ENCODE measurements at regions not wholly inside any gene's neighbourhood (a gene's known extent, or its start where the extent isn't known, plus 50 kb on each side); places are given as distances from the start of the nearest gene placed in this dataset.
A peak's percentile ranks its signal among the peaks of the same experiment; 100 is the strongest.
"Not testable (repeated sequence)": the region's sequence is repeated elsewhere in the genome, so short reads cannot be mapped to it uniquely, and the experiment has no call there.

DNA sequence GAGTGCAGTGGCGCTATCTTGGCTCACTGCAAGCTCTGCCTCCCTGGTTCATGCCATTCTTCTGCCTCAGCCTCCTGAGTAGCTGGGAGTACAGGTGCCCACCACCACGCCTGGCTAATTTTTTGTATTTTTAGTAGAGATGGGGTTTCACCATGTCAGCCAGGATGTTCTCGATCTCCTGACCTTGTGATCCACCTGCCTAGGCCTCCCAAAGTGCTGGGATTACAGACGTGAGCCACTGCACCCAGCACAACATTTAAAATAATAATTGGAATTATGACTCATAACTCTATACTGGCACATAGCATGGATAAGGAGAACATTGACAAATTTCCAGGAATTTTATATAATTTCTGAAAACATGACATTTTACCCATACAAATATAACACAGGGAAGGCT, 54.2 kb downstream of the DBET start:
- not testable (repeated sequence) for DNase-seq

DNA sequence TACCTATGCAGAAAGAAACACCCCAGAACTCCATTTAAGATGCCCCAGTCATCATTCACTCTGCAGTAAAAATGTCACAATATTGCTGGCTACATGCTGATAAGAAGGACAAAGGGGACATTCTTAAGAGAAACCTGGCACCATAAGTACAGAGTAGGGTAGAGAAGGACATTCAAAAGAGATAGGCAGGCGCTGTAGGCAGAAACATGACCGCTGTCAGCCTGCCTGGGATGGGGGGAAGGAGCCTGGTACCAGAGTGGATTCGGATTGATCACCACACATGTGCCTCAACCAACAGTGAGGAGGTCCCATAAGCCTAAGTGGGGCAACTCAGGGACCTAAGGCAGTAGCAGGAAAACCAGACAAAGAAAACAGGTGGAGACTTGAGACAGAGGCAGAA, 54.1 kb upstream of the DUX4 start:
- DNase-seq = not testable (repeated sequence)

DNA sequence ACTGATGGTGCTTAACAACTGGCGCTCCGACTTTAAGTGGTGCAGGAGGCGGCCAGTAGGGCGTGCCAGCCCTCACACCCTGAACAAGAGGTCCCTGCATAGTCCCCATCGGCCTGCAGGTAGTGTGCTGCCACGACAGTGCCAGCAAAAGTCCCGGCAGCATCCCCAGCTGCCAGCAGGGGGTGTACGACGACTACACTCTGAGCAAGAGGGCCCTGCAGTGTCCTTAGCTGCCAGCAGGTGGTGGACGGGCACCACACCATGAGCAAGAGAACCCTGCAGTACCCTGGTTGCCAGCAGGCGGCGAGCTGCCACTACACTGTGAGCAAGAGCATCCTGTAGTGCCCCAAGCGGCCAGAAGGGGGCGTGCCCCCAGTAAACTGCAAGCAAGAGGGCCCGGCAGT, 53.5 kb upstream of the DUX4 start:
- DNase-seq = not testable (repeated sequence)

DNA sequence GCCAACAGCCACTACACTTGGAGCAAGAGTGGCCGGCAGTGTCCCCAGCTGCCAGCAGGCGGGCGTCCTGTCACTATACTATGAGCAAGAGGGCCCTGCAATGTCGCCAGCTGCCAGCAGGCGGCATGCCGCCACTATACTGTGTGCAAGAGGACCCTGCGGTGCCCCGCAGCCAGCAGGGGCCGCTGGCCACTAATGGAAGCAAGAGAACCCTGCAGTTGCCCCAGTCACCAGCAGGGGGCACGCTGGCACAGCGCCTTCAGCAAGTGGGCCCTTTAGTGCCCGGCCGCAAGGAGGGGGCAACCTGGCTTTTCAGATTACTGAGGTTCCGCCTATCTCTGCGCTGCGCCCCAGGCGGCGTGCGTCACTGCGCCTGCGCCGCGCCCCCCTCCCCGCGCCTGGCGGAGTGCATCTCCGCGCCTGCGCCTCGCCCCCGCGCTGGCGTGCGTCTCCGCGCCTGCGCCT, 53.0 kb upstream of the DUX4 start:
- DNase-seq = not testable (repeated sequence)

DNA sequence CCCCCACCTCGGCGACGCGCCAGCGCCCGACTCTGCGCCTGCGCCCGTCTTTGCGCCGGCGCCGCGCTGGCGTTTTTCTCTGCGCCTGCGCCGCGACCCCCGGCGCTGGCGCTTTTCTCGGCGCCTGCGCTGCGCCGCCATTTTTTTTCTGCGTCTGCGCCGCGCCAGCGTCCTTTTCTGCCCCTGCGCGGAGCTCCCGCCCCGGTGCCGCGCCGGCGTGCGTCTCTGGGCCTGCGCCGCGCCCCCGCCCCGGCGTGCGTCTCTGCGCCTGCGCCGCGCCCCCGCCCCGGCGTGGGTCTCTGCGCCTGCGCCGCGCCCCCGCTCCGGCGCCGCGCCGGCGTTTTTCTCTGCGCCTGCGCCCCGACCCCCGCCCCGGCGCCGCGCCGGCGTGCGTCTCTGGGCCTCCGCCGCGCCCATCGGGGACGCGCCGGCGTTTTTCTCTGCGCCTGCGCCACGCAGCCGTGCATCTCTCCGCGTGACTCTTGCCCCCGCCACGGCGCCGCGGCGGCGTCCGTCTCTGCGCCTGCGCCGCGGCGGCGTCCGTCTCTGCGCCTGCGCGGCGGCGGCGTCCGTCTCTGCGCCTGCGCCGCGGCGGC, 52.4 kb upstream of the DUX4 start:
- DNase-seq = not testable (repeated sequence)

DNA sequence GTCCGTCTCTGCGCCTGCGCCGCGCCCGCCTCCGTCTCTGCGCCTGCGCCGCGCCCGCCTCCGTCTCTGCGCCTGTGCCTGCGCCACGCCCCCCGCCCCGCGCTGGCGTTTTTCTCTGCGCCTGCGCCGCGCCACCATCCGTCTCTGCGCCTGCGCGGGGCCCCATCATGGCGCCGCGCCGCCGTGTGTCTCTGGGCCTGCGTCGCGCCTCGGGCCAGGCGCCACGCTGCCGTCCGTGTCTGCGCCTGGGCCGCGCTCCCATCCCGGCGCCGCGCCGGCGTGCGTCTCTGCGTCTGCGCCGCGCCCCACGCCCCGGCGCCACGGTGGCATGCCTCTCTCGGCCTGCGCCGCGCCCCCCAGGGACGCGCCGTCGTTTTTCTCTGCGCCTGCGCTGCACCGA, 51.8 kb upstream of the DUX4 start:
- no peak for DNase-seq

DNA sequence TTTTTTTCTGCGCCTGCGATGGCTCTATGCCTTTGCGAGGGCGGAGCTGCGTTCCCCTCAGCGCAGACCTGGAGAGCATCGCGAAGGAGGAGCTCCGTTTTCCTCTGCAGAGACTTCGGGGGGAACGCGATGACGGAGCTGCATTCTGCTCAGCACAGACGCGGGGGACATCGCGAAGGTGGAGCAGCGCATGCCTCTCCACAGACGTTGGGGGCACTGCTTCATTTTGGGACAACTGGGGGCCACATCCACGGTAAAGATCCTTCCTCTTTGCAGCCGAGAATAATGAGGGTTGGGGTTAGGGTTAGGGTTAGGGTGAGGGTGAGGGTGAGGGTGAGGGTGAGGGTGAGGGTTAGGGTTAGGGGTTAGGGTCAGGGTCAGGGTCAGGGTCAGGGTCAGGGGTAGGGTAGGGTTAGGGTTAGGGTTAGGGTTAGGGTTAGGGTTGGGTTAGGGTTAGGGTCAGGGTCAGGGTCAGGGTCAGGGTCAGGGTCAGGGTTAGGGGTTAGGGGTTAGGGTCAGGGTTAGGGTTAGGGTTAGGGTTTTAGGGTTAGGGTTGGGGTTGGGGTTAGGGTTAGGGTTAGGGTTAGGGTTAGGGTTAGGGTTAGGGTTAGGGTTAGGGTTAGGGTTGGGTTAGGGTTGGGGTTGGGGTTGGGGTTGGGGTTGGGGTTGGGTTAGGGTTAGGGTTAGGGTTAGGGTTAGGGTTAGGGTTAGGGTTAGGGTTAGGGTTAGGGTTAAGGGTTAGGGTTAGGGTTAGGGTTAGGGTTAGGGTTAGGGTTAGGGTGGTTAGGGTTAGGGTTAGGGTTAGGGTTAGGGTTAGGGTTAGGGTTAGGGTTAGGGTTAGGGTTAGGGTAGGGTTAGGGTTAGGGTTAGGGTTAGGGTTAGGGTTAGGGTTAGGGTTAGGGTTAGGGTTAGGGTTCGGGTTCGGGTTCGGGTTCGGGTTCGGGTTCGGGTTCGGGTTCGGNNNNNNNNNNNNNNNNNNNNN, 51.1 kb upstream of the DUX4 start:
- peak in 1 of 2 donors; percentile 46 for DNase-seq

All from CD4-positive, alpha-beta T cell treated with Interleukin-1 beta for 1 hour (primary cell).